Activated CD8-positive, alpha-beta memory T cell treated with anti-CD3 and anti-CD28 coated beads for 36 hours (primary cell): ENCODE measurements at regions not wholly inside any gene's neighbourhood (a gene's known extent, or its start where the extent isn't known, plus 50 kb on each side); places are given as distances from the start of the nearest gene placed in this dataset.
"Not testable (repeated sequence)": the region's sequence is repeated elsewhere in the genome, so short reads cannot be mapped to it uniquely, and the experiment has no call there.

Experiments
- CTCF ChIA-PET: fragments of 350-600 bp; sonication (Branson Sonifier 250); formaldehyde crosslinking; loops from one replicate; lab custom pipeline; 2021; ENCODE audit warnings: antibody characterized with exemption; lab: Charles Lee
- POLR2A ChIA-PET: fragments of 350-600 bp; sonication (Branson Sonifier 250); formaldehyde crosslinking; loops from one replicate; lab custom pipeline; 2021; ENCODE audit warnings: antibody characterized with exemption; lab: Charles Lee

GRCh38 chr5:86671536-86671935 is 53.8 kb downstream of the COX7C start:
- ChIA-PET CTCF (no interaction called here), POLR2A (no interaction called here)

DNA sequence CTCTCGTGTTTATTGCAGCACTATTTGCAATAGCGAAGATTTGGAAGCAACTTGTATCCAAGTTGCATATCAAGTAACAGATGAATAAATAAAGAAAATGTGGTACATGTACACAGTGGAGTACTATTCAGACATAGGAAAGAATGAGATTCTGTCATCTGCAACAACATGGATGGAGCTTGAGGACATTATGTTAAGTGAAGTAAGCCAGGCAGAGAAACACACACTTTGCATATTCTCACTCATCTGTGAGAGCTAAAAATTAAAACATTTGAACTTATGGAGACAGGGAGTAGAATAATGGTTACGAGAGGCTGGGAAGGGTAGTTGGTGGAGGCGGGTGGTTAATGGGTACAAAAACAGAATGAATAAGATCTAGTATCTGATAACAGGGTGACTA is 56.3 kb downstream of the COX7C start:
- POLR2A ChIA-PET, result no interaction called here

GRCh38 chr5:86675311-86675710 is 57.6 kb downstream of the COX7C start:
- POLR2A ChIA-PET, result no interaction called here
- CTCF ChIA-PET, result no interaction called here

More for the DNA sequence above, 56.3 kb downstream of the COX7C start:
- CTCF ChIA-PET, result no interaction called here

DNA sequence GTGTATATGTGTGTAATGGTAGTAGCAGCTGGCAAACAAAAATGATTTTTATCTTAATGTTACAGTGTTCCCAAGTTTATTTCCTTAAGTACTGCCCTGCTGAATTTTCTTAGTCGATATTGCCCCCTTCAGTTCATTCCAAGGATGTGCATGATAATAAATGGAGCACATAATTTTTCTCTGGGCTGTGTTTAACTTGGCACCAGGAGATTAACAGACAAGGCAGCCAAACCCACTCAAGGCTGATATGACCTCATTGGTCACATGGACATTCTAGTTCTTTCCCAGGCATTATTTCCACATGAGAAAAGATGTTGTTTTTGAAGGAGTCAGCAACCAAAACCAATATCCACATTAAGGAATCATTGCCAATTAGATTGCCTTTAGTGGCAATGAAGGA is 61.8 kb downstream of the COX7C start:
- ChIA-PET POLR2A (no interaction called here), CTCF (no interaction called here)

- CTCF ChIA-PET, result no interaction called here
Observed at GRCh38 chr5:86679949-86680348, 62.2 kb downstream of the COX7C start.

DNA sequence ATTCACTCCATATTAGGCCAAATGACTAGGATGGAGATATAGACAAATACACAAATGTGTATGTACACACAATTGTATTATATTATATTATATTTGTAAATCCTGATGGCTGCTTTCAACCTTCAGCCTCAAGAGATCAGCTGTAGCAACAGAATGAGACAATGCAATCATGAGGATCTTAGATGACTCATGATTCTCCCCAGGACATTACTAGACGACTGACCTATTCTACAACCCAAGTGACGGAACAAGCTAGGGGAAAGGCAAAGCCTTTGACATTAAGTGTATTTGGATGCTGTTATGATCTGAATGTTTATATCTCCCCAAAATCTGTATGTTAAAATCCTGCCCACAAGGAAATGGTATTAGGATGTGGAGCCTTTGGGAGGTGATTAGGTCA is 66.5 kb downstream of the COX7C start:
- POLR2A ChIA-PET, result no interaction called here
- CTCF ChIA-PET, result no interaction called here

More at GRCh38 chr5:86679949-86680348, 62.2 kb downstream of the COX7C start:
- POLR2A ChIA-PET, result no interaction called here

DNA sequence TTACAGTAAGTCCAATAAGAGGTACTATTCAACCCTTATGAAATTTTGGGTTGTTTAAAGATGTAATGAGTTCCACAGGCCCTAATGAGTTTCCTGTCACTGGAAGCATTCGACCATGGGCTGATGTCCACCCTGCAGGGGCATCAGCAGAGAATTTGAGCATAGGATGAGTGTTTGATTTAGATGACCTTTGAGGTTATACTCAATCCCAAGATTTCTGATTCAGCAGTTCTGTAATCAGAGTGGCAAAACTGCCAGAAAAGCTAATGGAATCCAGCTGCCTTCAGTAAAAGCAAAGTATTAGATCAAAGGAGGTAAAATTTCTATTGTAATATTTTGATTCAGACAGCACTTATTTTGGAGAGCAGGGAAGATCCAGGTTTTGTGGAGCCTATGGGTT is 68.3 kb downstream of the COX7C start:
- POLR2A ChIA-PET, result no interaction called here
- CTCF ChIA-PET, result no interaction called here

DNA sequence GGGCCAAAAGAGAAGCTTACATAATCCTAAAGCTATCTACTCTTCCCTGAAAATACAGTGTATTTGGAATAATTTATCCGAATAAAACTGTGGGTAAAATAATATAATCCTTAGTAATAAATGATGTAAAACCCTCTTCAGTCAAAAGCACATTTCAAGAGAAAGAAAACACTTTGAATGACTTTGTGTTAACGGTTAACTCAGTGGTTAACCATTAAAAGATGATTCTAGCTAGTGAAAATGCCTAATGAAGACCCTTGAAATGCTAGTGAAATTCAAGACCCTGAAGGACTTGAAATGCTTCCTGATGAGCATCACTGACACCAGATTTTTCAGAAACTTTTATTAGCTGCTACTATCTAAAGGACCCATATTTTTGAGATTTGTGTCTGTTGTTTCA is 70.7 kb downstream of the COX7C start:
- POLR2A ChIA-PET, result no interaction called here
- CTCF ChIA-PET, result no interaction called here

- ChIA-PET POLR2A (no interaction called here), CTCF (no interaction called here)
Observed at GRCh38 chr5:86689103-86689729, 71.5 kb downstream of the COX7C start.

- CTCF ChIA-PET, result no interaction called here
- POLR2A ChIA-PET, result no interaction called here
Observed at GRCh38 chr5:86709157-86709881, 91.6 kb downstream of the COX7C start.

- CTCF ChIA-PET, result no interaction called here
- POLR2A ChIA-PET, result no interaction called here
Observed at GRCh38 chr5:86716121-86716520, 98.4 kb downstream of the COX7C start.

GRCh38 chr5:86731319-86732117 is 113.8 kb downstream of the COX7C start:
- POLR2A ChIA-PET, CTCF ChIA-PET: not testable (repeated sequence)

DNA sequence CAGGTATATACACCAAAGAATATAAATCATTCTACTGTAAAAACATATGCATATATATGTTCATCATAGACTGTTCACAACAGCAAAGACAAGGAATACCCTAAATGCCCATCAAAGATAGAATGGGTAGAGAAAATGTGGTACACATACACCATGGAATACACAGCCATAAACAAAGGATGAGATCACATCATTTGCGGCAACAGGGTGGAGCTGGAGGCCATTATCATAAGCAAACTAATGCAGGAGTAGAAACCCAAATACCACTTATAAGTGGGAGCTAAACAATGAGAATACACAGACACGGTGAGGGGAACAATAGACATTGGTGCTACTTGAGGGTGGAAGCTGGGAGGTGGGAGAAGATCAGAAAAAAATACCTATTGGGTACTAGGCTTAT is 117.6 kb downstream of the COX7C start:
- ChIA-PET CTCF (no interaction called here), POLR2A (no interaction called here)

GRCh38 chr5:86737579-86737978 is 119.8 kb downstream of the COX7C start:
- CTCF ChIA-PET, result no interaction called here
- POLR2A ChIA-PET, result no interaction called here

DNA sequence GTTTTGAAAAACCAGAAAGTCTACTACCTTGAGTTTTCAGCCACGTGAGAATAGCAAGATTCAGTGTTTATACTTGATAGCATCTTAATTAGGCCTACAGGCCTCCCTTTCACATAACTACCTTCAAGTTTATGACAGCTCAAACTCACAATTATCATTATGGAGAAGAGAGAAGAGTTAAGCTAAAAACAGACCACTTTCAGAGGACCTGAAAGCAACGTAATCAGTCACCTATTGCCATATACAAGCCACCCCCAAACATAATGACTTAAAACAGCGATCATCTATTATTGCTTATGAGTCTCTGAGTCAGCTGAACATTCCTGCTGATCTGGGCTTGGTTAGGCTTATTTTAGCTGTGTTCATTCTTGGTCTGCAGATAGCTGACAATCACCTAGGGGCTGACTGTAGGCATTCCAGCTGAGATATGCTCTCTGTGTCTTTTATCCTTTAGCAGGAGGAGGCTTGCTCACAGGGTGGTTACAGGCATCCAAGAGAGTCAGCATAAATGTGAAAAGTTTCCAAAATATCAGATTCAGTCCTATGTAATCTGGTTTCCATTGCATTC is 130.9 kb downstream of the COX7C start:
- CTCF ChIA-PET, result no interaction called here
- POLR2A ChIA-PET, result no interaction called here

DNA sequence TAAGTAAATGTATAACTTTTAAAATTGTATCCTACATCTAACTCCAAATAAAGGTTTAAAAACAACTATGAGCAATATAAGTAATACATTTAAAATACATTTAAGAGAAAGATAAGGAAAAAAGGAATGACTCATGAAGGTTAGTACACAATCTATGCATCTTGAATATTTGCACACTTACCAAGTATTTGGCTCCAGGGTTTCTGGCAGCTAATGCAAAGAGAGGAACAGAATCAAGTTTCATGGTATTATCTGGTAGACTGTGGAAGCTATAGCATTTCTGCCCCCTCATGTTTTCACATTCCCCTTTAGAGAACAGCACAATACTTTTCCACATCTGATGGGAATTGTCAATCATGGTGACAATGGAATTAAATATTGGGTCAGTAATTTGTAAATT is 132.1 kb downstream of the COX7C start:
- ChIA-PET CTCF (no interaction called here), POLR2A (no interaction called here)

- ChIA-PET CTCF (interaction anchor here (0.7 kb wide), 1 partner anchor 379 kb away, joined by 3 read pairs; no protein-coding TSS in a partner anchor), POLR2A (no interaction called here)
Observed at GRCh38 chr5:86756839-86757238, 139.1 kb downstream of the COX7C start.

- CTCF ChIA-PET, result no interaction called here
- POLR2A ChIA-PET, result no interaction called here
Observed at GRCh38 chr5:86757824-86758223, 140.1 kb downstream of the COX7C start.

GRCh38 chr5:86760661-86761060 is 142.9 kb downstream of the COX7C start:
- ChIA-PET CTCF (no interaction called here), POLR2A (no interaction called here)

DNA sequence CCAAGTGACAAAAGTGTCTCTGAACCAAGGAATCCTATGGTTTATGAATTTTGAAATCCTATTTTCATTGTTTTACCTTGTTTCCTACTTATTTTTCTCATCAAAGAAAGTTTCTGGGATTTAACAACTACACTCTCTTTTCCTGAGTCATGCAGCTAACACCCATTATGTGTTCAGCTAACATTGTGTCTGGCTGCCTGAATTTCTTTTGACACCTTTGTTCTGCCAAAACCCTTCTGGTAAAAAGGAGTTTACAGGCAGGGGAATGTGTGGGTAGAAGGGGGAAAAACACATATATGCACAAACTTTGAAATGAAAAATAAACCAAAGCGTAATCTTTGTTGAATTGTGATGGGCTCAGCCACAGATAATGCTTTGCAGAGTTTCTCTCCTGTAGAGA is 146.2 kb downstream of the COX7C start:
- POLR2A ChIA-PET, result no interaction called here
- CTCF ChIA-PET, result no interaction called here
